Activated naive CD4-positive, alpha-beta T cell treated with anti-CD3 and anti-CD28 coated beads, Interleukin-2, amount 50 U/mL, for 72 hours (primary cell): ENCODE measurements at regions not wholly inside any gene's neighbourhood (a gene's known extent, or its start where the extent isn't known, plus 50 kb on each side); places are given as distances from the start of the nearest gene placed in this dataset.

Experiments
- ATAC-seq, 2 donors: fragments of 150-1000 bp; cut with Tn5 transposase; 2 replicates each; pipeline ENCODE4 v1.10.0; 2021; ENCODE audit warnings: mild to moderate bottlenecking in 2 of 2, moderate library complexity in 2 of 2
- DNase-seq, 2 donors: peaks; one replicate each; pipeline ENCODE4 v3.0.0; 2021 to 2022; ENCODE audit warnings: low spot score in 2 of 2
- H3K27ac Mint-ChIP-seq, 2 donors: one replicate each; pipeline ENCODE4 v1.8.0; 2022; ENCODE audit warnings: mild to moderate bottlenecking in 2 of 2, mixed read lengths in 2 of 2
- H3K36me3 Mint-ChIP-seq, 2 donors: one replicate each; pipeline ENCODE4 v1.8.0; 2022; ENCODE audit warnings: mixed read lengths in 2 of 2
- H3K9me3 Mint-ChIP-seq, 2 donors: one replicate each; pipeline ENCODE4 v1.8.0; 2022; ENCODE audit warnings: mixed read lengths in 2 of 2

DNA sequence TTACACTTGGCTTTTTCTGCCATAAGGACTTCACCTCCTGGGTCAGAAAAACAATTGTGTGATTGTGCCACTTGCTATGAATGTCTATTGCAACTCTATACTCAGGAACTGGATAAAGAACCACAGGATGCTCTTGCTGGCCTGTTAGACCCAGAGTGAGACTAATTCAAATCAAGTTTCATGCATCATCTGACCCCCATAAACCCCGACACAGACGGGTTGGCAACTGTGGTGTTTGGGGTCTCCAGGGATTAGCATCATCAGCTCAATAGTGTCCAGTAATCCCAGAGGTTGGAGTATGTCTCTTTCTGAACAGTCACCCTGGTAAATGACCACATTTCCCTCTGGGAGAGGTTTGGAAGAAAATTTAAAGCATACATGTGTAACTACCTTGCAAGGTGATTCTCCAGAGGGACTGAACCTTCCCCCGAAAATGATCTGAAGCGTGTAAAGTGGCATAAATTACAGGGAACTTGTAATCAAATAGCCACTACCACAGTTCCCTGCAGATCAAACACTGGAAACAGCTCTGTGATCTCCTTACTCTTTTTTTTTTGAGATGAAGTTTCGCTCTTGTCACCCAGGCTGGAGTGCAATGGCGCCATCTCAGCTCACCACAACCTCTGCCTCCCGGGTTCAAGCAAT is 1097.6 kb downstream of the TBC1D22A start:
- H3K9me3 Mint-ChIP-seq, result peaks cover 7 to 8% of the 10 kb centered on the region in 2 donors
- H3K27ac Mint-ChIP-seq, result no peak overlapping the region
- DNase-seq (no peak), ATAC-seq (no peak)
- H3K36me3 Mint-ChIP-seq, result no peaks in the 10 kb centered on the region

DNA sequence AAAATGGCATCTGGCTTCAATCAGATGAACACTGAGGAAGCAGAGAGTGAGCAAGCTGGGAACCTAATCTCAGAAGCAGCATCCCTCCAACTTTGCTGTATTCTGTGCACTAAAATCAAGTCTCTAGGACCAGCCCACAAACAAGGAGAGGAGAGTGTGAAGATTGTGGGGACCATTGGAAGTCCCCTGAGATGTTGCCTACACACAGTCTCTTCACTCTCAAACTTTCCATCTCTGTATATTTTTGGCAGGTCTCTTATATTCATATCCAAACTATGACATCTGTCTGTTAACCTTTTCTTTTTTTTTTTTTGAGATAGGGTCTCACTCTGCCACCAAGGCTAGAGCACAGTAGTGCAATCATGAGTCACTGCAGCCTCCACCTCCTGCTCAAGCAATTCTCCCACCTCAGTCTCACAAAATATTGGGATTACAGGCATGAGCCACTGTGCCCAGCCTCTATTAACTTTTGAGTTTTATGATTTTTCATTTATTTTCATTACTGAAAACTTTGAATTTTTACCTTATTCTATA is 1096.4 kb downstream of the TBC1D22A start:
- H3K27ac Mint-ChIP-seq, result no peak overlapping the region
- ATAC-seq (peak; percentile 73 to 98), DNase-seq (no peak)
- no peaks in the 10 kb centered on the region for H3K36me3 Mint-ChIP-seq
- peaks cover 4 to 6% of the 10 kb centered on the region in 2 donors for H3K9me3 Mint-ChIP-seq

- H3K27ac Mint-ChIP-seq, result no peak overlapping the region
- peaks cover 4% of the 10 kb centered on the region in 2 donors for H3K9me3 Mint-ChIP-seq
- DNase-seq (no peak), ATAC-seq (no peak)
- H3K36me3 Mint-ChIP-seq, result no peaks in the 10 kb centered on the region
Observed at GRCh38 chr22:47854680-47855079, 1092.2 kb downstream of the TBC1D22A start.

DNA sequence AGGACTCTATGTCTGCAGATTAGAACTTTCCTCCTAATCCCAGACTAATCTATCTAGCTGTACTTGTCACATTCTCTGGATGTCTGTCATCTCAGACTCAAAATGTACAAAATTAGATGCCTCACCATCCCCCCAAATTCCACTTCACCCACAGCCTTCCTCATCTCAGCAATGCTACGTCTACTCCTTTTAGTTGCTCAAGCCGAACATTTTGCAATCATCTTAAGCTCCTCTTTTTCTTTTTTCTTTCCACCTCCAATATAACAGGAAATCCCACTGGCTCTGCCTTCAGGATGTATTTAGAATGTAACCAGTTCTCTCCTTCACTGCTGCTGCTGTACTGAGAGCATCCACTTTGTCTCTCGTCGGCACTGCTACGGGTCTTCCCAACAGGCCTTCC is 1091.8 kb downstream of the TBC1D22A start:
- no peaks in the 10 kb centered on the region for H3K36me3 Mint-ChIP-seq
- no peak overlapping the region for H3K27ac Mint-ChIP-seq
- ATAC-seq (no peak), DNase-seq (no peak)
- H3K9me3 Mint-ChIP-seq, result peaks cover 4% of the 10 kb centered on the region in 2 donors

GRCh38 chr22:47853750-47854149 is 1091.3 kb downstream of the TBC1D22A start:
- Mint-ChIP-seq H3K27ac (no peak overlapping the region), H3K36me3 (no peaks in the 10 kb centered on the region), H3K9me3 (peaks cover 4% of the 10 kb centered on the region in 2 donors)
- DNase-seq (no peak), ATAC-seq (no peak)

GRCh38 chr22:47851586-47851985 is 1089.1 kb downstream of the TBC1D22A start:
- ATAC-seq (no peak), DNase-seq (no peak)
- no peaks in the 10 kb centered on the region for H3K36me3 Mint-ChIP-seq
- no peaks in the 10 kb centered on the region for H3K9me3 Mint-ChIP-seq
- no peak overlapping the region for H3K27ac Mint-ChIP-seq

GRCh38 chr22:47850644-47851151 is 1088.2 kb downstream of the TBC1D22A start:
- ATAC-seq (no peak), DNase-seq (no peak)
- Mint-ChIP-seq H3K9me3 (no peaks in the 10 kb centered on the region), H3K27ac (no peak overlapping the region), H3K36me3 (no peaks in the 10 kb centered on the region)

- Mint-ChIP-seq H3K27ac (no peak overlapping the region), H3K36me3 (no peaks in the 10 kb centered on the region)
Observed at GRCh38 chr22:47849576-47849975, 1087.1 kb downstream of the TBC1D22A start.

GRCh38 chr22:47848184-47848920 is 1085.9 kb downstream of the TBC1D22A start:
- ATAC-seq, result no peak
- DNase-seq, result no peak
- H3K36me3 Mint-ChIP-seq, result no peaks in the 10 kb centered on the region
- H3K27ac Mint-ChIP-seq, result no peak overlapping the region
- H3K9me3 Mint-ChIP-seq, result no peaks in the 10 kb centered on the region

More at GRCh38 chr22:47849576-47849975, 1087.1 kb downstream of the TBC1D22A start:
- ATAC-seq (no peak), DNase-seq (no peak)
- H3K9me3 Mint-ChIP-seq, result no peaks in the 10 kb centered on the region

DNA sequence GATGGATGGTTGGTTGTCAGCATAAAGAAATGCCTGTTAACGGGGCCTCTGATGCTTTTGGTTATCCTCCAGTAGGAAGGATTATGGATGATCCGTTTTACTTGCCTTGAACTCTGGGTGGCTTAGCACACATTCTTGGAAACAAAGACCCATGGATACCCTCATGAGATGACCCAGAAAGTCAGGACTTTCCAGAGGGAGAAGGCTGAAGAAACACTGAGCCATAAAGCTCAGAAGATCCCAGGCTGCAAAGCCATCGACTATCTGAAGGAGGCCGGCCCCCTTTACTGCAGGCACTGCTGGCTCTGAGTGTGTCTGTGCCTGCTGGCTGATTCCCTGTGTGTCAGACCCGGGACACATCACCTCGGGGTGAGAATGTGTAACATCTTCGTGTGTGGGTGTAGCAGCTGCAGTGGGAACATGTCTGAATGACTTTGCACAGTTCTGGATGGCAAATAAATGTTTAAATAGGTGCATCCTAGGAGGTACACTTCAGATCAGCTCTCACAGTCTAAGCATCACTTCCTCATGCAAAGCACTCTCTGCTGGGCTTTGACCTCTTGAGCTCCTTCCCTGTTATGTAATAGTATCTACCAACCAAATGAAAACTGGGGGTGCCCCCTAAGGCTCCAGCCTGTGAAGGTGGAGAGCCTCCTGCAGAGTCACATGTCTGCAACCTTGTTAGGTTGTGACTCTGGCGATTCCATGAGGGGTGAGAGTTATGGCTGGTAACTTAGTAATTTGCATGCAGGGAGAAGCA is 1084.9 kb downstream of the TBC1D22A start:
- H3K36me3 Mint-ChIP-seq, result no peaks in the 10 kb centered on the region
- no peaks in the 10 kb centered on the region for H3K9me3 Mint-ChIP-seq
- DNase-seq, result no peak
- no peak for ATAC-seq
- no peak overlapping the region for H3K27ac Mint-ChIP-seq

DNA sequence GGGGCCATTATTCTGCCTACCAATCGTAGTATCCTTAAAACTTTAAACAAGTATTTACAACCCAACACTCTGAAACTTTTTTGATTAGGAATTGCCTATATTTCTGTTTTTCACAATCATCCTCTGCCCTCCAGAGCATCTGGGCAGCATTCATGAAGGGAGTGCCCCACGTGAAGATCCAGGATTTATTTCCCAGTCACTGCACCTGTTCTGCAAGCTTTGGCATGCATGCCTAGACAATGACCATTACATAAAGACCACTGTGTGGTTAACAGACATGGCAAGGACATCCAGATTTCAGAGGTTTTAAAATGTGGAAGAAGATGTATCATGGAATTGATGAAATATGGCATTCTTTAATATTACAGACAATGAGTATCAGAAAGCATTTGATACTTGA is 1083.8 kb downstream of the TBC1D22A start:
- no peaks in the 10 kb centered on the region for H3K36me3 Mint-ChIP-seq

DNA sequence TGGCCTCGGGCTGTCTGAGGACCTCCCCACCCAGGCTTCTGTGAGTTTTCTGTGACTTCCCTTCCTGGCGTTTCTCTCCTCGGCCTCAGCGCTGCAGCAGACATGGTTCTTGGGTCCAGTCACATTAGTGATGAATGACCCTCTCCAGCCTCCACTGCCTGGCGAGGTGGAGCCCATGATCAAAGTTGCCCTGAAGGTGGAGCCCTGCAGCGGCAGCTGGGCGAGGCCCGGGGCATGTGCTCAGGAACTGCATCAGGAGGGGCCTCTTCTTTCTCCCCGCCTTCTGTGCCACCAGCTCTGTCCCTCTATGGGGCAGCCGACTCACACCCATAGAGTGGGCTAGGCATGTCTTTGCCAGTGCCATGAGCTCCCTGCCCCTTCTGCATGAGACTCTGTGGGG is 1079.7 kb downstream of the TBC1D22A start:
- no peak for DNase-seq
- ATAC-seq, result no peak
- no peak overlapping the region for H3K27ac Mint-ChIP-seq
- H3K36me3 Mint-ChIP-seq, result no peaks in the 10 kb centered on the region
- H3K9me3 Mint-ChIP-seq, result no peaks in the 10 kb centered on the region

More for the DNA sequence above, 1083.8 kb downstream of the TBC1D22A start:
- Mint-ChIP-seq H3K27ac (no peak overlapping the region), H3K9me3 (no peaks in the 10 kb centered on the region)
- ATAC-seq (no peak), DNase-seq (no peak)

- no peak overlapping the region for H3K27ac Mint-ChIP-seq
- DNase-seq (no peak), ATAC-seq (no peak)
- H3K9me3 Mint-ChIP-seq, result no peaks in the 10 kb centered on the region
- H3K36me3 Mint-ChIP-seq, result no peaks in the 10 kb centered on the region
Observed at GRCh38 chr22:47841156-47841555, 1078.7 kb downstream of the TBC1D22A start.

GRCh38 chr22:47839595-47840227 is 1077.3 kb downstream of the TBC1D22A start:
- Mint-ChIP-seq H3K36me3 (no peaks in the 10 kb centered on the region), H3K9me3 (no peaks in the 10 kb centered on the region), H3K27ac (no peak overlapping the region)
- DNase-seq (no peak), ATAC-seq (no peak)

DNA sequence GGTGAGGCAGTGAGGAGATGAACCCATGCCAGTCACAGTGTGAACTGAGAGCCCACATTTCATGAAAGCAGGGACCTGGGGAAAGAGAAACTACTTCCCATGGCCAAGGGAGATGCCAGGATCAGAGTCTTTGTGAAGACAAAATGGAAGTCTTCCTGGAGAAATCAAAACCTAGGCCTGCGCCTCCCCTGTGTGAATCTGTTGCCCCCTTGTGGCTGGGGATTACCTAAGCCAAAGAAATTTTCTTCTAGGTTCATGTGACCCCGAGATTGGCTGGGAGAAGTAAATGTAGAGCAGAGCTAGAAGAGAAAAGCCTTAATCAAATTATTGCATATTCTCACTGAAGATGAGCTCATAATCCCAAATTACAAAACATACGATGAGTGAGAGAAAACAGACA is 1075.3 kb downstream of the TBC1D22A start:
- DNase-seq (peak in 1 of 2 donors; percentile 11), ATAC-seq (no peak)
- no peaks in the 10 kb centered on the region for H3K9me3 Mint-ChIP-seq
- no peaks in the 10 kb centered on the region for H3K36me3 Mint-ChIP-seq
- no peak overlapping the region for H3K27ac Mint-ChIP-seq

GRCh38 chr22:47836957-47837356 is 1074.5 kb downstream of the TBC1D22A start:
- H3K36me3 Mint-ChIP-seq, result no peaks in the 10 kb centered on the region
- H3K27ac Mint-ChIP-seq, result peak overlapping the region in 1 of 2 donors; percentile 56
- DNase-seq (no peak), ATAC-seq (no peak)
- H3K9me3 Mint-ChIP-seq, result no peaks in the 10 kb centered on the region
